ENCODE measurements at regions not wholly inside any gene's neighbourhood (a gene's known extent, or its start where the extent isn't known, plus 50 kb on each side); places are given as distances from the start of the nearest gene placed in this dataset.

DNA sequence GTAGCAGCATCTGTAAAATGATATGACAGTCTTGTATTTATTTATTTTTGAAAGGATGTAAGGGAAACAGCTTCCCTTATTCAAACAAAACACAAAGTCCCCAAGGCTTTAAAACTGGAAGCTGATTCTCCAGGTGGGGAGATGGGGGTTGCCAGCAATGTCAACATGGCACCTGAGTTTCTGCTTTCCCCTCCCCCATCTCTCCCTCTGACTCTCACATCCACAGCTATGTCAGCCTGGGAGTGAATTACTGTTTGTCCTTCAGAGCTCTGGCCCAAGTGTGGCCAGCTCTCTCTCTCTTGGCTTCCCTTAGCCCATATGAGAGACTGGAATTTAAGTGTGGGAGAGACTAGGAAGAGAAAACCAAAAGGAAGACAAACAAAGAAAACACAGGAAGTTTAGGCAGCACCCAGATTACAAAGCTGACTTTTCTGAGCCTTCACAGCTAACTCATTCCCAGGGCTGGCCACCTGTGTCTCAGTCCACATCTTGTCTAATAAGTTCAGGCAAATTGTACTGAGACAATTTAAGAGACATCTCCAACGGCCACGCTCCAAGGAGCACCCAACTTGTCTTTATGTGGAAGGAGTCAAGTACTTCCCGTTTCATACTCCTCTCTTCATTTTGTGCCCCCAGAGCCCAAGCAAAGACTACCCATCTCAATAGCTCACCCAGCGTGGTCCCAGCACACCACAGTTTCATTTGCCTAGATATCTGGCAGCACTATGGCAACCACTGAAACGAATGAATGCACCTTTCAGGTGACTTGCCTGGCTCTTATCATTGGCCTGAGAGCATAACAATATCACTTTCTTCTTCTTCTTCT is 69.2 kb downstream of the SOX9 start:
- FAIRE-seq (no peak), DNase-seq (ENCODE audit: low read depth, low spot score) (no peak)
- Histone ChIP-seq H3K9ac (replicated peaks; ENCODE audit: extremely low read depth, insufficient read depth, low read length) (no peak overlapping the region), H3K9me1 (replicated peaks; ENCODE audit: control insufficient read depth, extremely low read depth, insufficient read depth, low read length) (no peaks in the 10 kb centered on the region), H3K27ac (ENCODE audit: insufficient read depth, low read depth, low read length) (no peak overlapping the region), H3K36me3 (ENCODE audit: control insufficient read depth in 2 of 2, extremely low read depth in 1 of 2, insufficient read depth in 2 of 2, low read length in 2 of 2) (no peaks in the 10 kb centered on the region), H3K4me1 (ENCODE audit: control insufficient read depth, extremely low read depth, insufficient read depth, low read length) (no peaks in the 10 kb centered on the region), H3K79me2 (ENCODE audit: control insufficient read depth, insufficient read depth, low read length) (no peaks in the 10 kb centered on the region), H3K9me3 (replicated peaks; ENCODE audit: control insufficient read depth, insufficient read depth, low read length) (peaks cover 4% of the 10 kb centered on the region), H3K4me2 (ENCODE audit: insufficient read depth, low read length) (no peak overlapping the region), H3K27me3 (ENCODE audit: control insufficient read depth in 2 of 2, insufficient read depth in 2 of 2, low read length in 2 of 2) (no peaks in the 10 kb centered on the region), H4K20me1 (replicated peaks; ENCODE audit: control insufficient read depth, extremely low read depth, insufficient read depth, low read length) (no peaks in the 10 kb centered on the region), H3K4me3 (replicated peaks in 1 of 3; ENCODE audit: insufficient read depth in 1 of 3, low read depth in 1 of 3, low read length in 3 of 3) (no peak overlapping the region), H2AFZ (ENCODE audit: low read depth, low read length) (no peak overlapping the region)
- intact Hi-C loops (cut with micrococcal nuclease) (no loop called here), dilution Hi-C loops (cut with MboI; ENCODE audit: extremely low pct_ligation_motif_present, low sequenced_read_pairs) (no loop called here)
- TF ChIP-seq POLR2AphosphoS5 (IDR thresholded peaks at IDR 0.05; ENCODE audit: insufficient read depth, low read depth, low read length) (no peak), EZH2 (IDR thresholded peaks at IDR 0.05; ENCODE audit: borderline replicate concordance, low read depth, low read length, severe bottlenecking) (no peak), MYC (IDR thresholded peaks at IDR 0.05; ENCODE audit: low read depth, low read length) (no peak), GATA2 (IDR thresholded peaks at IDR 0.05; ENCODE audit: insufficient read depth, insufficient read length, low read depth, low read length) (no peak), POLR2A (IDR thresholded peaks at IDR 0.05; ENCODE audit: low read depth, low read length) (no peak), JUN (IDR thresholded peaks at IDR 0.05; ENCODE audit: borderline replicate concordance, insufficient read depth, insufficient read length, low read depth) (no peak)
- TF ChIP-seq, protein P1, sequence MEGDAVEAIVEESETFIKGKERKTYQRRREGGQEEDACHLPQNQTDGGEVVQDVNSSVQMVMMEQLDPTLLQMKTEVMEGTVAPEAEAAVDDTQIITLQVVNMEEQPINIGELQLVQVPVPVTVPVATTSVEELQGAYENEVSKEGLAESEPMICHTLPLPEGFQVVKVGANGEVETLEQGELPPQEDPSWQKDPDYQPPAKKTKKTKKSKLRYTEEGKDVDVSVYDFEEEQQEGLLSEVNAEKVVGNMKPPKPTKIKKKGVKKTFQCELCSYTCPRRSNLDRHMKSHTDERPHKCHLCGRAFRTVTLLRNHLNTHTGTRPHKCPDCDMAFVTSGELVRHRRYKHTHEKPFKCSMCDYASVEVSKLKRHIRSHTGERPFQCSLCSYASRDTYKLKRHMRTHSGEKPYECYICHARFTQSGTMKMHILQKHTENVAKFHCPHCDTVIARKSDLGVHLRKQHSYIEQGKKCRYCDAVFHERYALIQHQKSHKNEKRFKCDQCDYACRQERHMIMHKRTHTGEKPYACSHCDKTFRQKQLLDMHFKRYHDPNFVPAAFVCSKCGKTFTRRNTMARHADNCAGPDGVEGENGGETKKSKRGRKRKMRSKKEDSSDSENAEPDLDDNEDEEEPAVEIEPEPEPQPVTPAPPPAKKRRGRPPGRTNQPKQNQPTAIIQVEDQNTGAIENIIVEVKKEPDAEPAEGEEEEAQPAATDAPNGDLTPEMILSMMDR (IDR thresholded peaks at IDR 0.05; ENCODE audit: extremely low read depth in 1 of 2, insufficient read depth in 1 of 2, low read depth in 1 of 2, low read length in 2 of 2) = no peak
- CTCF ChIA-PET = no interaction called here
- BruUV-seq (replicated peaks) = no TSS peak
- POLR2A ChIA-PET = no interaction called here
